K562 (cell line): ENCODE measurements at regions not wholly inside any gene's neighbourhood (a gene's known extent, or its start where the extent isn't known, plus 50 kb on each side); places are given as distances from the start of the nearest gene placed in this dataset.

Experiments
- BACH1 ChIP-seq: fragments of 200-800 bp; sonication (Bioruptor generic); IDR thresholded peaks from 2 replicates; pipeline ENCODE4 v1.6.1; 2016; ENCODE audit warnings: missing genetic modification characterization, missing compliant biosample characterization
- DDX20 ChIP-seq: fragments of 450-650 bp; IDR thresholded peaks from 2 replicates; pipeline ENCODE4 v1.6.1; 2016; ENCODE audit warnings: missing genetic modification characterization, low read depth, mild to moderate bottlenecking, missing compliant biosample characterization, moderate library complexity
- RAD51 ChIP-seq: fragments of 450-650 bp; IDR thresholded peaks from 2 replicates; pipeline ENCODE4 v1.7.1; 2016; ENCODE audit warnings: low read depth, mild to moderate bottlenecking, borderline replicate concordance
- TAF15 ChIP-seq: fragments of 200-400 bp; formaldehyde crosslinking; IDR thresholded peaks from 2 replicates; pipeline ENCODE4 v1.6.1; 2017; ENCODE audit warnings: mild to moderate bottlenecking, low read depth, low read length, moderate library complexity
- TEAD4 ChIP-seq, 2 experiments: sonication (generic) in 1 of 2; formaldehyde crosslinking in 1 of 2; IDR thresholded peaks; 2 replicates each; pipeline versions ENCODE4 v1.6.1 to v1.8.0; 2012 to 2022; ENCODE audit warnings: borderline replicate concordance in 1 of 2, inconsistent platforms in 1 of 2, low read length in 1 of 2, mild to moderate bottlenecking in 1 of 2, missing genetic modification reagents in 1 of 2
- U2AF1 ChIP-seq: fragments of 200-400 bp; formaldehyde crosslinking; optimal IDR thresholded peaks from 2 replicates; pipeline ENCODE3; 2017; ENCODE audit warnings: mild to moderate bottlenecking, low read depth, low read length, moderate library complexity
- ZNF780A ChIP-seq: fragments of 250-450 bp; sonication (Bioruptor Pico); IDR thresholded peaks from 2 replicates; pipeline ENCODE4 v1.5.0; 2021; ENCODE audit warnings: mild to moderate bottlenecking
- ZNF830 ChIP-seq: fragments of 250-450 bp; sonication (Bioruptor Pico); IDR thresholded peaks from 2 replicates; pipeline ENCODE4 v1.5.0; 2021; ENCODE audit warnings: mild to moderate bottlenecking
- TF ChIP-seq, protein P1 (sequence below), 2 experiments: fragments of 450-650 bp in 1 of 2; sonication (generic) in 1 of 2; formaldehyde crosslinking in 1 of 2; IDR thresholded peaks; 2 replicates each; pipeline versions ENCODE4 v1.7.1 to v1.9.0; 2016 to 2022; ENCODE audit warnings: inconsistent platforms in 1 of 2, mild to moderate bottlenecking in 1 of 2, missing genetic modification reagents in 1 of 2
- TF ChIP-seq, protein P2 (sequence below): fragments of 450-650 bp; IDR thresholded peaks from 2 replicates; pipeline ENCODE4 v1.6.1; 2016; ENCODE audit warnings: mild to moderate bottlenecking

DNA sequence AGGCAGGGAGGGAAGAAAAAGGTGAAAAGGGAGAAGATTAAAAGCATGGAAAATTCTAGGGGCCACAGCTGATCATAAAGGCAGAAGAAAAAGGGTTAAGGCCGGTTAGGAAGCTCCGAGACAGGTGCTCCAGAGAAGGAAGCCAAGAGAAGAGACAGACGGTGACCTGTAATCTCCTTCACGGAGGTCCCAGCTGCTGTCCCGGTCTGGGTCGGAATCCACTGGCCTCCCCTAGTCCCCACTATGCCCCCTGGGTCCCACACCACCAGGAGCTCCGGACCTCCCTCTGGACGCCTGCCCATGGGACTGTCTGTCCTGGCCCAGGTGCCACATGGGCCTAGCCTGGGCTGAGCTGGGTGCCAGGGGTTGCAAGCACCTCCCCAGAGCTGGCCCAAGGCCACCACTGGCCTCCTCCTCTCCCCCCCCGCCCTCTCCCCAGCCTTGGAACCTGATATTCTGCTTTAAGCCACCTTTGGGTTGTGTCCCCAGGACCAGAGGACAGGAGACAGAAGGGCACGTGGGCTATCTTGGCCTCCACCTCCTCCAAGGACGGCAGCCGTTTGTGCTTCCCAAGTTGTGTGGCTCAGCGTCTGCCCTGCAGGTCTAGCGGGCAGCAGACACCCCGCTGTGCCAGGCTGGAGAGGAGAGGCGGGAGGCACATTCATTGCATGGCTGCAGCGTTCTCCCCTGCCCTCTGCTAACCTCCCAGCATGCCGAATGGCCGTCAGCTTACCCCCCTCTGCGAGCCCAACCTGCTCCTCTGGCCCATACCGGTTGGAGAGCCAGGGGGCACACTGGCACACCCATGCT is 102.4 kb downstream of the ENGASE start (continued):
- TF ChIP-seq, protein P1, sequence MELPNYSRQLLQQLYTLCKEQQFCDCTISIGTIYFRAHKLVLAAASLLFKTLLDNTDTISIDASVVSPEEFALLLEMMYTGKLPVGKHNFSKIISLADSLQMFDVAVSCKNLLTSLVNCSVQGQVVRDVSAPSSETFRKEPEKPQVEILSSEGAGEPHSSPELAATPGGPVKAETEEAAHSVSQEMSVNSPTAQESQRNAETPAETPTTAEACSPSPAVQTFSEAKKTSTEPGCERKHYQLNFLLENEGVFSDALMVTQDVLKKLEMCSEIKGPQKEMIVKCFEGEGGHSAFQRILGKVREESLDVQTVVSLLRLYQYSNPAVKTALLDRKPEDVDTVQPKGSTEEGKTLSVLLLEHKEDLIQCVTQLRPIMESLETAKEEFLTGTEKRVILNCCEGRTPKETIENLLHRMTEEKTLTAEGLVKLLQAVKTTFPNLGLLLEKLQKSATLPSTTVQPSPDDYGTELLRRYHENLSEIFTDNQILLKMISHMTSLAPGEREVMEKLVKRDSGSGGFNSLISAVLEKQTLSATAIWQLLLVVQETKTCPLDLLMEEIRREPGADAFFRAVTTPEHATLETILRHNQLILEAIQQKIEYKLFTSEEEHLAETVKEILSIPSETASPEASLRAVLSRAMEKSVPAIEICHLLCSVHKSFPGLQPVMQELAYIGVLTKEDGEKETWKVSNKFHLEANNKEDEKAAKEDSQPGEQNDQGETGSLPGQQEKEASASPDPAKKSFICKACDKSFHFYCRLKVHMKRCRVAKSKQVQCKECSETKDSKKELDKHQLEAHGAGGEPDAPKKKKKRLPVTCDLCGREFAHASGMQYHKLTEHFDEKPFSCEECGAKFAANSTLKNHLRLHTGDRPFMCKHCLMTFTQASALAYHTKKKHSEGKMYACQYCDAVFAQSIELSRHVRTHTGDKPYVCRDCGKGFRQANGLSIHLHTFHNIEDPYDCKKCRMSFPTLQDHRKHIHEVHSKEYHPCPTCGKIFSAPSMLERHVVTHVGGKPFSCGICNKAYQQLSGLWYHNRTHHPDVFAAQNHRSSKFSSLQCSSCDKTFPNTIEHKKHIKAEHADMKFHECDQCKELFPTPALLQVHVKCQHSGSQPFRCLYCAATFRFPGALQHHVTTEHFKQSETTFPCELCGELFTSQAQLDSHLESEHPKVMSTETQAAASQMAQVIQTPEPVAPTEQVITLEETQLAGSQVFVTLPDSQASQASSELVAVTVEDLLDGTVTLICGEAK (IDR thresholded peaks at IDR 0.05): no peak
- TF ChIP-seq, protein P1 (CRISPR knock-in tag; IDR thresholded peaks at IDR 0.05): no peak
- TF ChIP-seq TAF15 (no peak), DDX20 (tag) (no peak), BACH1 (no peak), ZNF780A (no peak), ZNF830 (CRISPR knock-in tag) (no peak), RAD51 (no peak), U2AF1 (no peak), TEAD4 (IDR thresholded peaks at IDR 0.05; ENCODE audit: low read length) (no peak), TEAD4 (CRISPR knock-in tag; IDR thresholded peaks at IDR 0.05; ENCODE audit: borderline replicate concordance) (no peak)
- TF ChIP-seq, protein P2, sequence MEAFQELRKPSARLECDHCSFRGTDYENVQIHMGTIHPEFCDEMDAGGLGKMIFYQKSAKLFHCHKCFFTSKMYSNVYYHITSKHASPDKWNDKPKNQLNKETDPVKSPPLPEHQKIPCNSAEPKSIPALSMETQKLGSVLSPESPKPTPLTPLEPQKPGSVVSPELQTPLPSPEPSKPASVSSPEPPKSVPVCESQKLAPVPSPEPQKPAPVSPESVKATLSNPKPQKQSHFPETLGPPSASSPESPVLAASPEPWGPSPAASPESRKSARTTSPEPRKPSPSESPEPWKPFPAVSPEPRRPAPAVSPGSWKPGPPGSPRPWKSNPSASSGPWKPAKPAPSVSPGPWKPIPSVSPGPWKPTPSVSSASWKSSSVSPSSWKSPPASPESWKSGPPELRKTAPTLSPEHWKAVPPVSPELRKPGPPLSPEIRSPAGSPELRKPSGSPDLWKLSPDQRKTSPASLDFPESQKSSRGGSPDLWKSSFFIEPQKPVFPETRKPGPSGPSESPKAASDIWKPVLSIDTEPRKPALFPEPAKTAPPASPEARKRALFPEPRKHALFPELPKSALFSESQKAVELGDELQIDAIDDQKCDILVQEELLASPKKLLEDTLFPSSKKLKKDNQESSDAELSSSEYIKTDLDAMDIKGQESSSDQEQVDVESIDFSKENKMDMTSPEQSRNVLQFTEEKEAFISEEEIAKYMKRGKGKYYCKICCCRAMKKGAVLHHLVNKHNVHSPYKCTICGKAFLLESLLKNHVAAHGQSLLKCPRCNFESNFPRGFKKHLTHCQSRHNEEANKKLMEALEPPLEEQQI: no peak
